Left colon (tissue), 2 donors: ENCODE measurements at regions not wholly inside any gene's neighbourhood (a gene's known extent, or its start where the extent isn't known, plus 50 kb on each side); places are given as distances from the start of the nearest gene placed in this dataset.
"Not testable (repeated sequence)": the region's sequence is repeated elsewhere in the genome, so short reads cannot be mapped to it uniquely, and the experiment has no call there.

Source experiments
- ATAC-seq: fragments of 200-7000 bp; cut with Tn5 transposase; one replicate; pipeline ENCODE4 v1.9.1; 2020; ENCODE audit warnings: mild to moderate bottlenecking, moderate library complexity
- DNase-seq, 2 donors: peaks; one replicate each; pipeline ENCODE4 v3.0.0-alpha.2; 2020
- intact Hi-C, 2 donors: fragments of 100-400 bp; cut with DNase I in 1 of 2; cut with micrococcal nuclease in 1 of 2; formaldehyde crosslinking; loops; one replicate each; pipeline versions ENCODE4 v1.11.2 to v1.14.0; 2022; cut with DNase I, micrococcal nuclease
- donor health status: DM: no; HTN: no; CAD: no.
- donor health status: DM: yes; HTN: yes; CAD: no.

DNA sequence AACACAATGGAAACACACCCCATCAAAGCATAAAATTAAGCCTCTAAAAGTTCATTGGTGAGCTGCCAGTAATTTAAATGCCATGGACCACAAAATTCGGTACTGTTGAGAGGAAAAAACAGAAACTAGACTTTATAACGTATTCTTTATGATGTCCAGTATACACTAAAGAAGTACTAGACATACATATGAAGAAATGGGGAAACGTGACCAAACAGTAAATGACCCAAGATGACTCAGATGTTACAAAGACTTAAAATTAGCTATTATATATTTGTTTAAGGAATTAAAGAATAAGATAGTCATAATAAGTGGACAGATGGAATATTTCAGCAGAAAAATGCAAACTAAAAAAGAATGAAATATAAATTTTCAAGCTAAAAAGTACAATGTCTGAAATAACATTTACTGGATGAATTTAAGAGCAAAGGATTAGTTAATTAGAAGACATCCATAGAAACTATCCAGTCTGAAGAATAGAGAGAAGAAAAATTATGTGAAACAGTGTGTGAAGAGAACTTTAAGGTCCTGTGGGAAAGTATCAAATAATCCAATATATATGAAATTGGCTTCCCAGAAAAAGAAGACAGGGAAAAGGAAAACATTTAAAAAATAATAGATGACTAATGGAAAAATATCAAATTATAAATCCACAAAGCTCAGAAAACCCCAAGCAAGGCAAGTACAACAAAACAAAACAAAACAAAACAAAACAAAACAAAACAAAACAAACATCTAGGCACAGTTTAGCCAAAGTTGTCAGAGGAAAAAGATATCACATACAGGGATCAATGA lies 69.4 kb downstream of the SAMD9 start:
- ATAC-seq (no peak), DNase-seq (no peak)
- intact Hi-C loops = no loop called here

DNA sequence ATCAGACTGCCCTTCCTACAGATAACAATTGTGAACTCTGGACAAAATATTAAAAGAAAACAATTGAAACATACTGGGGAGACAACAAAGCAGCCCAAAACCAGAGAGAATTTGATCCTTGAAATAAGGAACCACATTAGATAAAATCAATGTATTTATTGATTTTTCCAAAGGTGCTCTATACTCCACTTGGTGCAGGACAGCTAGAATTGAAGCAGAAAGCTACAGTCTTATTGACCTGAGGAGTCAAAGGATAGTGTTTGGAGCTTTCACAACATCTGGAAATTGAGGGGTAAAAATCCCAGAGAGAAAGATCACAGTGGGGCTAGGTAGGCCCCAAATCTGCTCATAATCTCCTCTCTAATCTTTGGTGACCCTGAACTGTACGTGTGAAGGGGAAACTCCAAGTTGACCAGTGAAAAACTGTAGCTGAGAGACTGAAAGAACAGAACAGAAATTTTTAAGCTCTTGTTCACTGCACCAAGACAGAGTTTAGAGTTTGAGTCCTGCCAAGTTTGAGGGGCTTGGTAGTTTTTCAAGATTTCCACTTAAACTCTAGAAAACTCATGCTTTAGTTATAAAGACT lies 70.2 kb downstream of the SAMD9 start:
- intact Hi-C loops = no loop called here
- no peak for ATAC-seq
- DNase-seq = no peak

DNA sequence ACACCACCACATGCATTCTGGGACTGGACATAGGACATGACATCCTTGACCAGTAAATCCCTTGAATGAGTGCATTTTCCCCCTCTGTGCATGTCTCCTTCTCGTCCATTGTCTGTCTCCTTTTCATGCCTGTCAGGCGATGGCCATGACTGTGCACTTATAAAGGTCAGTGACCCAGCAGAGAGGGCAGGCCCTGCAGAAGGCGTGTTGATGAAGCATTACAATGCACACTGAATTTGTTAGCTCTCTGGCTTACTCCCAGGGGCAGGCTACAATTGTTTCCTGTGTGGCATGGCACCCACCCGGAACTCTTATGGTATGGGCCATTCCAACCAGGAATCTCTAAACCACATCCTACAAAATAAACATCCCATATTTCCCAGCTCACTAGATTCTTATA lies 71.1 kb downstream of the SAMD9 start:
- ATAC-seq (peak; percentile 42), DNase-seq (no peak)
- intact Hi-C loops = no loop called here

DNA sequence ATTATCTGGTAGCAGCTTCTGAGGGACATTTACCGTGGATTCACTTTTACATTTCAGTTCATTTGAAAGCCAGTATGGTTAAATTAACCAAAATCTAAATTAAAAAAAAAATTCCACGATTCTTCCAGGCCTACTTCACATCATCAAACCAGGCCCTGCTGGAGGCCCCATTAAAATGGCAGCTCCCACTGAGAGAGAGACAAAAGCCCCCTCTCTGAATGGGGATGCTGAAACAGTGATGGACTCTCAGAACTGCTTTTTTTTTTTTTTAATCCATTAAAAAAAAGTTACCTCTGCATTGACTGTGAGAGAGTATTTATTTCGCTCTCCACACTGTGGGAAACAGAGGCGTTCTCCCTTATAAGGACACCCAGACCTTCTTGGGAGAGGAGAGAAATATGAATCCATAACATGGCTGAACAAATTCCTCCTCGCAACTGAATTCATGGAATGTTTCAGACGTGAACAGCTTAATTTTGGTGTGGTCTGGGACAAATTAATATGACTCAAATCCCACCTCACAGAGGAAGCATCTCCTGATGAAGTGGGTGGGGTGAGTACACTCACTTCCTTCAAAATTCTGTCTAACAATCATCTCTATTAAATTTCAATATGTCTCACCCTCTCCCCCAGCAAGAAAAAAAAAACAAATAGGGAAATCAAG lies 73.5 kb downstream of the SAMD9 start:
- ATAC-seq (no peak), DNase-seq (no peak)
- intact Hi-C loops = no loop called here

DNA sequence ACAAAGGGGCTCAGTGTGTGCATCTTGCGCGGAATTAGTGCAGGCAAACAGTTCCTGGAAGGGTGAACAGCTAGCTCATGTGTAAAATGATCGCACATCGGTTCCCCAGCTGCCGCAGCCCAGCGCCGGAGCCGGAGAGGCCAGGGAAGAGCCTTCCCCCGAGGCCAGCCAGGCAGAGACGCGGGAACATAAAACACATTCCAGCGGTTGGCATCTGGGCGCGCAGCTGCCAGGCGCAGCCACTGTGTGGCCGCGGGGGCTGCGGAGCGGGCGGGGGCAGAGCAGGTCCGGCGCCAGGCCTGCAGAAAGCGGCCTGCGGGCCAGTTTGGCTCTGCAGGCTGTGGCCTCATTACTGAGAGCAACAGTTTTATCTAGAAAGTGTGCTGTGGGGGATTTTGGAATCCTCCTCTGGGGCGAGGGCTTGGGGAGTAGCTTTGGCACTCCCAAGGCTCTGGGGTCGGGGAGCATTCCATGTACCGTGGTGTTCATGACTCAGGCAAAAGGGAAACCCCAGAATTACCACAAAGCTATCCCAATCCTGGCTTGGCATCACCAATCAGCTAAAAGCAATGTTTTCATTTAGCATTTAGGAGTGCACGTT lies 74.3 kb downstream of the SAMD9 start:
- ATAC-seq = no peak
- DNase-seq = no peak
- intact Hi-C loops = no loop called here

DNA sequence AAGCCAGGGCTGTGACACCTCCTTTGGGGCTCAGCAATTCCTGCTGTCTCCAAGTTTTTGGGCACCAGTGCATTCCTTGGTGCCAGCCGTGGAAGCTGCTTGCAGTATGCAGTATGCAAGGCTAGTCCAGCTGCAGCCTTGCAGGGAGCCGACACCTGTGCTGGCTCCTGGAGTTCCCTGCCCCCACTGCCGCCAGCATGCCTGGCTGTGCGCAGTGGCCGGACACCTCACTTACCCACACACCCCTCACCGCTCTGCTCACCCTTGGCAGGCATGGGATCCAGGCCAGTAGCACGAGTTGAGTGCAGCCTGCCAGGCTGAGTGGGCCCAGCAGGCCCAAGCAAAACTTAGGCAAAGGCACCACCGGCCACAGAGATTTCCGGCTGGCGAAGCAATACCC lies 77.4 kb downstream of the SAMD9 start:
- intact Hi-C loops = no loop called here
- ATAC-seq (no peak), DNase-seq (no peak)

DNA sequence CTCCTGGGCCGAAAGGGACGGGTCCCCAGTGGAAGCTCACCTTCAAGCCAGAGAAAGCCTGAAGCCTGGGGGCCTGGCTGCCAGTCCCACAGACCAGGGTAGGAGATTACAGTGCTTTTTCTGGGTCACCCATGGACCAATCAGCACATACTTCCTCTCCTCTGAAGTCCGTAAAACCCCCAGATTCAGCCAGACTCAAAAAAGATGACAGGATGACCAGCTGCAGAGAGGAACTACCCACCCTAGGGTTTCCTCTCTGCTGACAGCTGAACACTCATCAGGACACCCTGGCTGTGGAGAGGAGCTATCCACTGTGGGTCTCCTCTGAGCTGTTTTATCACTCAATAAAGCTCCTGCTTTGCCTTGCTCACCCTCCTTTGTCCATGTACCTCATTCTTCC lies 78.0 kb downstream of the SAMD9 start:
- ATAC-seq (no peak), DNase-seq (no peak)
- intact Hi-C loops = no loop called here

DNA sequence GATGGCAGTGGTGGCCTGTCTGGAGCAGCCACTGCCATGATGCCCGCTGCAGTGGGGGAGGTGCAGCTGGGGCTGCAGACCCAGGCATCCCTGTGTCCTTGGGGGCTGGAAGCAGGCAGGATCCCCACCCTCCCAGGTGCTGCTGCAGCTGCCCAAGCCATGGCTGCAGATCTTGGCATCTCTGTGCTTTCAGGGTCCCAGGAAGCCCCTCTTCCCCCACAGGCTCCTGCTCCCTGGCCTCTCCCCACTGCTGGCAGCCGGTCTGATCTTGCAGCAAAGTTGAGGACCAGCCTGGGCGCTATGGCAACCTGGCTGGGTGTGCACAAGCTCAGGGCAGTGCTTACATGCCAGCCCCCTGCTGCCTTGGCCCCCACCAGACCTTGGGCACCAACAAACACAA lies 78.5 kb downstream of the SAMD9 start:
- no peak for DNase-seq
- intact Hi-C loops = no loop called here
- no peak for ATAC-seq

DNA sequence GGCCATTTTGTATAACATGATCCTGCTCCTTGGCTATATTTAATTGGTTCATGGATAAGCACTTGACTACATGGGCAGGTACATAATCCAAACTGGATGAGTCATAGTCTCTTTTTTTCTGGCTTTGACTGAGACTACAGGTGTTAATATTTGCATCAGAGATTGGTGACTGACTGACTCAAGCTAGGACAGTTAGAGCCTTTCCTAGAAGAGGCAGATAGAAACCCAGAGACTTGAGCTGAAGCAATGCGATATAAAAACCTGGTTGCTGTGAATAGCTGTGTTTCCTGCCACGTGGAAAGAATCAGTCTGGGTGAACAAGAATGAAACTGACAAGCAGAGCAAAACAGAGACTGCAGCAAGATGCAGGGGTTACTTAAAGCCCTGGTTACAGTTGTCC lies 81.0 kb downstream of the SAMD9 start:
- intact Hi-C loops = no loop called here
- ATAC-seq = peak; percentile 56
- DNase-seq = no peak

DNA sequence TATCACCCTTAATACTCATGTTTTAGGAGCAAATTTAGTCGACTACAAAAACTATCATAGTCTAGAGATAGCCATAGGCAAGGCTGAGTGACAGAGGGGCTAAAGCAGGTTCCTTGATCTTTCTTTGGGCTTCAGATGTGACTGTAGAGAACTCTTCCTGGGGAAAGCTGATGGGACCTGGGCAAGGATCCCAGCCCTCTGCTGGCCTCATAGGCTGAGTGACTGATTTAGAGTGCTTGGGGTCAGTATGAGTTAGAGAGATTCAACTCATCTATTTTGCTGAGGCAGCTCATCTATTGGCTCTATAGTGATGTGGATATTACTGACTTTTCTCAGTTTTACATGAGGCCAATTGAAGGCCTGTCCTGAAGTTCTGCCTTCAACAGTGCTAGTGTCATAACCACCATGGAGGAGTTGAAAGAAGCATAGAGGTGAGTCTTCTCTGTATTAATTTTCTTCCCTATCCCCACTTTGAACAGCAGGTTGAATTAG lies 81.6 kb downstream of the SAMD9 start:
- ATAC-seq = no peak
- no peak for DNase-seq
- intact Hi-C loops = no loop called here

DNA sequence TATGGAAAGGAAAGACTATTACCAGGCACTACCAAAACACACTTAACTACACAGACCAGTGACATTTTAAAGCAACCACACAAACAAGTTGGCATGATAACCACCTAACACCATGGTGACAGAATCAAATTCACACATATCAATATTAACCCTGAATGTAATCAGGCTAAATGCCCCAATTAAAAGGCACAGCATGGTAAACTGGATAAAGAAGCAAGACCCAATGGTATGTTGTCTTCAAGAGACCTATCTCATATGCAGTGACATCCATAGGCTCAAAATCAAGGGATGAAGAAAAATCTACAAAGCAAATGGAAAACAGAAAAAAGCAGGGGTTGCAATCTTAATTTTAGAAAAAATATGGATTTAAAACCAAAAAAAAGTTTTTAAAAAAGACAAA lies 86.0 kb downstream of the SAMD9 start:
- intact Hi-C loops = no loop called here
- no peak for DNase-seq
- no peak for ATAC-seq

DNA sequence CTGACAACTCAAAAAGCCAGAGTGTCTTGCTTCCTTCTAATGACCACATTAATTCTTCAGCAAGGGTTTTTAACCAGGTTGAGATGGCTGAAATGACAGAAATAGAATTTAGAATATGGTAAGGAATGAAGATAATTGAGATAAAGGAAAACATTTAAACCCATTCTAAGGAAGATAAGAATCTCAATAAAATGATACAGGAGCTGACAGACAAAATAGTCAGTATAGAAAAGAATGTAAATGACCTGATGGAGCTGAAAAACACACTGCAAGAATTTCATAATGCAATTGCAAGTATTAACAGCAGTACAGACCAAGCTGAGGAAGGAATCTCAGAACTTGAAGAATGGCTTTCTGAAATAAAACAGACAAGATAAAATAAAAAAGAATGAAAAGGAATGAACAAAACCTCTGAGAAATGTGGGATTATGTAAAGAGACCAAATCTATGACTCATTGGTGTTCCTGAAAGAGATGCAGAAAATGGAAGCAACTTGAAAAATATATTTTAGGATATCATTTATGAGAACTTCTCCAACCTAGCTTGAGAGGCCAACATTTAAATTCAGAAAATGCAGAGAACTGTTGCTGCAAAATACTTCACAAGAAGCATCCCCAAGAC lies 87.1 kb downstream of the SAMD9 start:
- DNase-seq (no peak), ATAC-seq (no peak)
- intact Hi-C loops = no loop called here

DNA sequence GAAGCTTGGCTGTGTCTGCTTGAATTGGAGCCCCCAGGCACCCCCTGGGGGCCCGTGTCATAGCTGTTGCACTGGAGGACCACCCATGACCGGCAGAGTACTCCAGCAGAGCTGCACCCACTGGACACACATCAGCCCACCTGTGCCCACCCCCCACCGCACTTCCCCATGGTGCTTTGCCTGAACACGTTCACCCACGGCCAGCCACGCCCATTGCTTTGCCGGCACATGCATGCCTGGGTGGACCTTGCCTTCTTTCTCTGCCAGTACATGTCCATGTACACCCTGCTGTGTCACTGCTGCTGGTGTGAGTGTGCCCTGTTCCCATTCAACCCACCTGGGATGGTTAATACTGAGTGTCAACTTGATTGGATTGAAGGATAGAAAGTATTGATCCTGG lies 88.7 kb downstream of the SAMD9 start:
- intact Hi-C loops = no loop called here
- DNase-seq = no peak
- peak; percentile 76 for ATAC-seq

DNA sequence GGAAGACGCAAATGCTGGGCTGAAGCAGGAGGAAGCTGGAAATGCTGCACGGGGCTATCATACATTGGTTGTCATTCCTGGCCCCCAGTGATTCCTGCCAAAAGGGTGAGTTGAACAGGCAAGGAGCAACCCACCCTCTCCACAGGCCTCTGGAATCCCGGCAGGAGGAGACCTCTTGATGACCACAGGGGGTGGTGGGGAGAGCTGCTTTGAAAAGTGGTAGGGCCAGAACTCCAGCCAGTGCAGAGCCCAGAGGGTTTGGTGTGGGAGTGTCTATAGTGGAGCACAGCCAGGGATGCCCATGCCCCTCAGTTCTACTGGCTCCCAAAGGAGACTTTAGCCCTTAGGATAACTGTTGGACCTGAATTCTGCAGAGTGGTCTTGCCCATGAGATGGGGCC lies 89.2 kb downstream of the SAMD9 start:
- ATAC-seq (no peak), DNase-seq (no peak)
- intact Hi-C loops = no loop called here

DNA sequence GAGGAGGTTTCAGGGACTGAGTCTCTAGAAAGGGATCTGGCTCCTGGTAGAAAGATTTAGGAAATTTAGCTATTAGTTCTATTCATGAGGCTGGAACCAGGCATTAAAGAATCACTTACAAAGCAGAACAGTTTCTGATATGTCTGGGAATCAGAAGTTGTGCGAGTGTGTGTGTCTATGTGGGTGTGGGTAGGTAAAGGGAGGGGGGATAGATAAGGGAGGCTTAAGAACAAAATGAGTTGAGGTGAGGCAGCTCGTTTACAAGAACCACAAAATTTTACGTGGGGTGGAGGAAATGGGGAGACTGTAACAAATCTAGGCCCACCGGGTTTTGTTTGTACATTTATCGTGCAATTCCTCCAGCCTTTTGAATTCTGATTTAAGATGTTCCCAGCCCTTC lies 90.7 kb downstream of the SAMD9 start:
- intact Hi-C loops = no loop called here
- DNase-seq (no peak), ATAC-seq (no peak)

DNA sequence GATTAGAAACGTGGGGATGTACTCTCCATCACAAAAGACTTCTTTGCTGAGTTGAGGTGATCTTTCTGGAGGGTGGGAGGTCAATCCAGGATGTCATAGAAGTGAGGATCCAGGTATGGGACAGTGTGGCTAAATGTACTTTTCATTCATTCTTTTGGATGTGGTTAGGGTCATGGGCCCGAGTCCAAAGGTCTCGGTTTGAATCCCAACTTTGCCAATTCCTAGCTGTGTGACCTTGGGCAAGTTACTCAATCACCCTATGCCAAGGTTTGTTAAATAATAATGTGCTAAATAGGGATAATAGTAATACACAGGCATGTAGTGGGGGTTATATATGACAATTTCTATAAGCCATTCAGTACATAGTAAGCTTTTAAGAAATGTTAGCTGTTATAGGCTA lies 91.4 kb downstream of the SAMD9 start:
- intact Hi-C loops = no loop called here
- ATAC-seq = no peak

DNA sequence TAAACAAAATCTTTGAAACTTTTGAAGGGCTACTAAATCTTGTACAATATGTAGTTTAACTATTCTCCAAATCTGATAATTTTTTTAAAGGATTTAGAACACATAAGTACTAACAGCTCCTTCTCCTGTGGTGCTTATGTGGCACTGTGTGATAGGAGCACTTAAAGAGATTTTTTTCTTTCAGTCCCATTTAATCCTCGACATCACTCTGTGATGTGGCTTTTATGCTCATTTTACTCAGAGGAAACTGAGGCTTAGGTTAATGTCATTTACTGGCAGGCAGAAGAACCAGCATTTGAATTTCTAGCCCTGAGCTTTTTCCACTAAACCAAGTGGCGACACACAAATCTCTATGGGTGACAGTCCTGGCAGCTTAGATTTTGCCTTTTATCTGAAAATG lies 92.4 kb downstream of the SAMD9 start:
- intact Hi-C loops = no loop called here

More for the DNA sequence above, 91.4 kb downstream of the SAMD9 start:
- no peak for DNase-seq

DNA sequence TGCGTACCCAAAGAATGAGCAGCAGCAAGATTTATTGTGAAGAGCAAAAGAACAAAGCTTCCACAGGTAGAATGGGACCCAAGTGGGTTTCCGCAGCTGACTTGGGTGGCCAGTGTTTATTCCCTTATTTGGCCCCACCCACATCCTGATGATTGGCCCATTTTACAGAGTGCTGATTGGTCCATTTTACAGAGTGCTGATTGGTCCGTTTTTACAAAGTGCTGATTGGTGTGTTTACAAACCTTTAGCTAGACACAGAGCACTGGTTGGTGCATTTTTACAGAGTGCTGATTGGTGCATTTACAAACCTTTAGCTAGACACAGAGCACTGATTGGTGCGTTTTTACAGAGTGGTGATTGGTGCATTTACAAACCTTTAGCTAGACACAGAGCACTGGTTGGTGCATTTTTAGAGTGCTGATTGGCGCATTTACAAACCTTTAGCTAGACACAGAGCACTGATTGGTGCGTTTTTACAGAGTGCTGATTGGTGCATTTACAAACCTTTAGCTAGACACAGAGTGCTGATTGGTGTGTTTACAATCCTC lies 94.8 kb downstream of the SAMD9 start:
- DNase-seq, ATAC-seq, intact Hi-C loops: not testable (repeated sequence)

More for the DNA sequence above, 92.4 kb downstream of the SAMD9 start:
- DNase-seq (no peak), ATAC-seq (no peak)

DNA sequence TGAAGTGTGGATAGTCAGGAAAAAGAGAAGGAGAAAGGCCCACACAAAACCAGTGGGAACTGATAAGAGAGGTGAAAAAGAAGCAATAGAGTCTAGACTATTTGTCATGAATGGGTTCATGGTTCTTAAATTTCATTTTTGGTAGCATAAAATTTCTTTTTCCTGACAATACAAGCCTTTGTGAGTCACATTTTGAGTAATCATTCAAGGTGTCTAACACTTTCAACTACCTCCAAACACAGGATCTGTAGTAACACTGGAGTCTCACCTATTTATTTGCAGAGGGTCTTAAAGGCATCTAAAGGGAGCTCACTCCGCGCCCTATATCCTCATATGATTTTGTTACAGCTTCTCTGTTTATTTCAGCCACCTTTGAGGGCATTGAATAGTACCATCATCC lies 96.0 kb downstream of the SAMD9 start:
- intact Hi-C loops = no loop called here
- DNase-seq (no peak), ATAC-seq (no peak)
